ENCODE measurements at regions not wholly inside any gene's neighbourhood (a gene's known extent, or its start where the extent isn't known, plus 50 kb on each side); places are given as distances from the start of the nearest gene placed in this dataset.

- Histone ChIP-seq H3K4me3 (ENCODE audit: low read length in 2 of 2) (no peak overlapping the region), H3K36me3 (ENCODE audit: control insufficient read depth in 2 of 2, insufficient read depth in 2 of 2, low read length in 2 of 2) (no peaks in the 10 kb centered on the region), H3K27ac (ENCODE audit: low read length) (no peak overlapping the region), H3K9ac (ENCODE audit: low read length in 2 of 2) (no peak overlapping the region), H3K4me1 (ENCODE audit: control insufficient read depth, insufficient read depth, low read length) (no peaks in the 10 kb centered on the region), H3K9me3 (ENCODE audit: control insufficient read depth in 2 of 2, low read length in 2 of 2) (no peaks in the 10 kb centered on the region), H3K27me3 (ENCODE audit: control insufficient read depth in 1 of 2, insufficient read depth in 2 of 2, low read length in 2 of 2) (no peaks in the 10 kb centered on the region)
These were observed 66.8 kb upstream of the NT5E start for GRCh38 chr6:85383042-85383441.

DNA sequence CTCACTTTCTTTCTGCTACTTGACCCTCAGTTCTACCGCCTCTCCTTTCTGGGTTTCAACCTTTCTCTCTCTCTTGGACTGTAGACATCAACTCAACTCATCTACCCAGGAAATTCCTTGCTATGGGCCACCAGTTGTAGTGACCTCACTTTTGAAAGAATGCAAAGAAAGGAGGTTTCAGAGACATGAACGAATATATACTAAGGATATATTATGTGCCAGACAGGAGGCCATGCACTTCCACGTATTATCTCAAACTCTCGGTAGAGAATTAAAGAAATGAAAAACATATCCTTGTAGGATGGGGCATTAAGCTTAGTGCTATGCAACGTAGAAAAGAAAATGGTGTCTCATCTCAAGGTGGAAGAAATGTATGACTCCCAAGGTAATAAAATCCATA, 67.3 kb upstream of the NT5E start:
- no peak overlapping the region for H3K27ac ChIP-seq (ENCODE audit: low read length)
- no peaks in the 10 kb centered on the region for H3K27me3 ChIP-seq (ENCODE audit: control insufficient read depth in 1 of 2, insufficient read depth in 2 of 2, low read length in 2 of 2)
- H3K4me3 ChIP-seq (ENCODE audit: low read length in 2 of 2), result no peak overlapping the region
- H3K36me3 ChIP-seq (ENCODE audit: control insufficient read depth in 2 of 2, insufficient read depth in 2 of 2, low read length in 2 of 2), result no peaks in the 10 kb centered on the region
- H3K9me3 ChIP-seq (ENCODE audit: control insufficient read depth in 2 of 2, low read length in 2 of 2), result no peaks in the 10 kb centered on the region
- H3K4me1 ChIP-seq (ENCODE audit: control insufficient read depth, insufficient read depth, low read length), result no peaks in the 10 kb centered on the region
- no peak overlapping the region for H3K9ac ChIP-seq (ENCODE audit: low read length in 2 of 2)

DNA sequence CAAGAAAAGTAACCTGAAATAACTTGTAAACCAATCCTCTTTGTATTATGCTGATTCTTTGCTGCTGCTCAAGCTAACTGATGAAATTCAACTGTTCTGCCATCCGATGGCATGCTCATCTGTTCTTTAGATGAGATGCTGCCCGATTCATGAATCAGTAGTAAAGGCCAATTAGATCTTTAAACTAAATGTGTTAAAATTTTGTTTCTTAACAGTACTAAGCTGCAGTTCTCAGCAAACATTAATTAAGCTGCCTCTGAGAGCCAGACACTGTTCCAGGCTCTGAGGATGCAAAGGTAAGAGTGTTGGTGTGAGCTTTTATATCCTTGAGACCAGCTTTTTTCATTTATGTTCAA, 77.0 kb upstream of the NT5E start:
- no peak overlapping the region for H3K4me3 ChIP-seq (ENCODE audit: low read length in 2 of 2)
- no peak overlapping the region for H3K27ac ChIP-seq (ENCODE audit: low read length)
- no peak overlapping the region for H3K9ac ChIP-seq (ENCODE audit: low read length in 2 of 2)
- H3K27me3 ChIP-seq (ENCODE audit: control insufficient read depth in 1 of 2, insufficient read depth in 2 of 2, low read length in 2 of 2), result no peaks in the 10 kb centered on the region
- no peaks in the 10 kb centered on the region for H3K4me1 ChIP-seq (ENCODE audit: control insufficient read depth, insufficient read depth, low read length)
- H3K36me3 ChIP-seq (ENCODE audit: control insufficient read depth in 2 of 2, insufficient read depth in 2 of 2, low read length in 2 of 2), result no peaks in the 10 kb centered on the region
- H3K9me3 ChIP-seq (ENCODE audit: control insufficient read depth in 2 of 2, low read length in 2 of 2), result no peaks in the 10 kb centered on the region

GRCh38 chr6:85372188-85372914, 77.5 kb upstream of the NT5E start:
- no peaks in the 10 kb centered on the region for H3K36me3 ChIP-seq (ENCODE audit: control insufficient read depth in 2 of 2, insufficient read depth in 2 of 2, low read length in 2 of 2)
- H3K9ac ChIP-seq (ENCODE audit: low read length in 2 of 2), result no peak overlapping the region
- no peaks in the 10 kb centered on the region for H3K9me3 ChIP-seq (ENCODE audit: control insufficient read depth in 2 of 2, low read length in 2 of 2)
- no peaks in the 10 kb centered on the region for H3K4me1 ChIP-seq (ENCODE audit: control insufficient read depth, insufficient read depth, low read length)
- H3K4me3 ChIP-seq (ENCODE audit: low read length in 2 of 2), result no peak overlapping the region
- no peak overlapping the region for H3K27ac ChIP-seq (ENCODE audit: low read length)
- H3K27me3 ChIP-seq (ENCODE audit: control insufficient read depth in 1 of 2, insufficient read depth in 2 of 2, low read length in 2 of 2), result no peaks in the 10 kb centered on the region

DNA sequence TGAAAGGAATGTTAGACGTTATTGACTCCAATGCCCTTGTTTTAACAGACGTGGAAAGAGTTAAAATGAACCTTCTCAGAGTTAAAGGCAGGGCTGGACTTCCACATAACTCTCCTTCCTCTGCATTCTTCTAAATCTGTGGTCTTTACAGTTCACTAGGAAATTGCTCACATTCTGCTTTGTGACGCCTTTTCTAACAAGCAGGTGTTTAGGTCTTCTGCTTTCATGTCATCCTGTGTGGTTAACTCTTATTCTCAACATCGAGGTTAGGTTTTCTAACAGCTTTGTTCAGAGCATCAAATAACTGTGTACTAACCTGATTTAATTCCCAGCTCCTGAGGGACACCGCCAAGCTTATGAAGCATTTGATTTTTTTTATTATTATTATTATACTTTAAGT, 81.3 kb upstream of the NT5E start:
- no peak overlapping the region for H3K4me3 ChIP-seq (ENCODE audit: low read length in 2 of 2)
- no peaks in the 10 kb centered on the region for H3K4me1 ChIP-seq (ENCODE audit: control insufficient read depth, insufficient read depth, low read length)
- no peaks in the 10 kb centered on the region for H3K27me3 ChIP-seq (ENCODE audit: control insufficient read depth in 1 of 2, insufficient read depth in 2 of 2, low read length in 2 of 2)
- no peak overlapping the region for H3K9ac ChIP-seq (ENCODE audit: low read length in 2 of 2)
- H3K36me3 ChIP-seq (ENCODE audit: control insufficient read depth in 2 of 2, insufficient read depth in 2 of 2, low read length in 2 of 2), result no peaks in the 10 kb centered on the region
- H3K27ac ChIP-seq (ENCODE audit: low read length), result no peak overlapping the region
- H3K9me3 ChIP-seq (ENCODE audit: control insufficient read depth in 2 of 2, low read length in 2 of 2), result no peaks in the 10 kb centered on the region

DNA sequence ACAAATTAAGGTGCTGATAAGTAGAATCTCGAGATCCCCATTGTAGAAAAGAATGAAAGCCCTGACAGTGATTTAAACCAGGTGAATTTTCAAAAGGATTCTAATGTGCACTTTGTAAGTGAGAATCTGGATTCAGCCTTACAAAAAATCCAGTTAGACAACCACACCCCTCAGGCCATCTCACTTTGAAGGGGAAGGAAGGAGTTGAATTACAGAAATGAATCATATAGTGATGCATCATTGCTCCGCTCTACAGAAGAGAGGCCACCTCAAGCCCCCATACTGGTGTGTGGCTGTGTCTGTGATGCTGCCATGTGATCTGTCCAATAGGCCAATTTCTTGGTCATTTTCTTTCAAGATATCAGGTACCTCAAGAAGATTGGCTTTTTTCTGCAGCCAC, 85.5 kb upstream of the NT5E start:
- Histone ChIP-seq H3K9me3 (ENCODE audit: control insufficient read depth in 2 of 2, low read length in 2 of 2) (no peaks in the 10 kb centered on the region), H3K4me3 (ENCODE audit: low read length in 2 of 2) (no peak overlapping the region), H3K9ac (ENCODE audit: low read length in 2 of 2) (no peak overlapping the region), H3K27ac (ENCODE audit: low read length) (no peak overlapping the region), H3K4me1 (ENCODE audit: control insufficient read depth, insufficient read depth, low read length) (peaks cover 2% of the 10 kb centered on the region), H3K27me3 (ENCODE audit: control insufficient read depth in 1 of 2, insufficient read depth in 2 of 2, low read length in 2 of 2) (no peaks in the 10 kb centered on the region), H3K36me3 (ENCODE audit: control insufficient read depth in 2 of 2, insufficient read depth in 2 of 2, low read length in 2 of 2) (no peaks in the 10 kb centered on the region)

GRCh38 chr6:85363870-85364269, 86.0 kb upstream of the NT5E start:
- peaks cover 2% of the 10 kb centered on the region for H3K4me1 ChIP-seq (ENCODE audit: control insufficient read depth, insufficient read depth, low read length)
- H3K27me3 ChIP-seq (ENCODE audit: control insufficient read depth in 1 of 2, insufficient read depth in 2 of 2, low read length in 2 of 2), result no peaks in the 10 kb centered on the region
- H3K36me3 ChIP-seq (ENCODE audit: control insufficient read depth in 2 of 2, insufficient read depth in 2 of 2, low read length in 2 of 2), result no peaks in the 10 kb centered on the region
- H3K9me3 ChIP-seq (ENCODE audit: control insufficient read depth in 2 of 2, low read length in 2 of 2), result no peaks in the 10 kb centered on the region
- H3K9ac ChIP-seq (ENCODE audit: low read length in 2 of 2), result no peak overlapping the region
- no peak overlapping the region for H3K4me3 ChIP-seq (ENCODE audit: low read length in 2 of 2)
- no peak overlapping the region for H3K27ac ChIP-seq (ENCODE audit: low read length)

GRCh38 chr6:85362652-85363310, 87.1 kb upstream of the NT5E start:
- H3K27me3 ChIP-seq (ENCODE audit: control insufficient read depth in 1 of 2, insufficient read depth in 2 of 2, low read length in 2 of 2), result no peaks in the 10 kb centered on the region
- peaks cover 2% of the 10 kb centered on the region for H3K4me1 ChIP-seq (ENCODE audit: control insufficient read depth, insufficient read depth, low read length)
- H3K36me3 ChIP-seq (ENCODE audit: control insufficient read depth in 2 of 2, insufficient read depth in 2 of 2, low read length in 2 of 2), result no peaks in the 10 kb centered on the region
- no peak overlapping the region for H3K27ac ChIP-seq (ENCODE audit: low read length)
- no peak overlapping the region for H3K9ac ChIP-seq (ENCODE audit: low read length in 2 of 2)
- H3K9me3 ChIP-seq (ENCODE audit: control insufficient read depth in 2 of 2, low read length in 2 of 2), result no peaks in the 10 kb centered on the region
- H3K4me3 ChIP-seq (ENCODE audit: low read length in 2 of 2), result no peak overlapping the region

GRCh38 chr6:85361643-85362014, 88.3 kb upstream of the NT5E start:
- no peak overlapping the region for H3K4me3 ChIP-seq (ENCODE audit: low read length in 2 of 2)
- H3K27ac ChIP-seq (ENCODE audit: low read length), result no peak overlapping the region
- H3K27me3 ChIP-seq (ENCODE audit: control insufficient read depth in 1 of 2, insufficient read depth in 2 of 2, low read length in 2 of 2), result no peaks in the 10 kb centered on the region
- no peaks in the 10 kb centered on the region for H3K36me3 ChIP-seq (ENCODE audit: control insufficient read depth in 2 of 2, insufficient read depth in 2 of 2, low read length in 2 of 2)
- no peak overlapping the region for H3K9ac ChIP-seq (ENCODE audit: low read length in 2 of 2)
- peaks cover 2% of the 10 kb centered on the region for H3K4me1 ChIP-seq (ENCODE audit: control insufficient read depth, insufficient read depth, low read length)
- H3K9me3 ChIP-seq (ENCODE audit: control insufficient read depth in 2 of 2, low read length in 2 of 2), result no peaks in the 10 kb centered on the region

DNA sequence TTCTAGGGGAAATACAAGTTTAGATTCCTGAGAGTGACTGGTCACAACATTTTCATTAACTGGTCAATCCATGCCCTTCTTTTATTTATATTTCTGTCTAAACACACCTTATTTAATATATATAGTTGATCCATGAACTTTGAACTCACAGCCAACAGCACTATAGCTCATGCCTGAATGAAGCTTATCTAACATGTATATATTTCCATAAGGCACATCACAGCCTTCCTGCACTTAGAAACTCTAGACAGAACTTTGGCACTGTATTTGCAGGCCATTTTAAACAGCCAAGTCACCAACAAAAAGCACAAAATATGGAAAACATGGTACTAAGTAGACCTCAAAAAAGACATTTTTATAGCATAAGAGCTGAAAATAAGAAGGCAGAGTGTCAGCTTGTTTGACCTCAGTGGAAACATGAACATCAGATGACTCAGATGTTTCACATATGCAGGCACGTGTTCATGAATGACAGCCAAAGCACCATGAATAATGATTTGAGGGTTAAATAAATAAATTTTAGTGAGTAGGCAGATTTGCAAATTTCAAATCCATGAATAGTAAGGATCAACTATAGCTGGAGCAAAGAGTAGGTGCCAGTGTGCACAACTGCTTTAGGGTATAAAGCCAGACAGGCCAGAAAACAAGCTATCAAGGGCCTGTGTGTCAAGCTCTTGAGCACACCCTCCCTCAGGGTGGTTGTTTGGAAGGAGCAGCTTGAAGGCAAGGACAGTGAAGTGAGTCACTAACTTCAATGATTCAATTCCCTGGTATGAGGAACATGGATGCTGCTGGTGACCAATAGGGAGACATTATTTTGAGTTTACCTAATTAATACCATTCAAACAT, 88.9 kb upstream of the NT5E start:
- H3K36me3 ChIP-seq (ENCODE audit: control insufficient read depth in 2 of 2, insufficient read depth in 2 of 2, low read length in 2 of 2), result no peaks in the 10 kb centered on the region
- H3K4me1 ChIP-seq (ENCODE audit: control insufficient read depth, insufficient read depth, low read length), result peaks cover 2% of the 10 kb centered on the region
- H3K4me3 ChIP-seq (ENCODE audit: low read length in 2 of 2), result no peak overlapping the region
- H3K27me3 ChIP-seq (ENCODE audit: control insufficient read depth in 1 of 2, insufficient read depth in 2 of 2, low read length in 2 of 2), result no peaks in the 10 kb centered on the region
- no peak overlapping the region for H3K9ac ChIP-seq (ENCODE audit: low read length in 2 of 2)
- no peak overlapping the region for H3K27ac ChIP-seq (ENCODE audit: low read length)
- no peaks in the 10 kb centered on the region for H3K9me3 ChIP-seq (ENCODE audit: control insufficient read depth in 2 of 2, low read length in 2 of 2)

- H3K36me3 ChIP-seq (ENCODE audit: control insufficient read depth in 2 of 2, insufficient read depth in 2 of 2, low read length in 2 of 2), result no peaks in the 10 kb centered on the region
- no peaks in the 10 kb centered on the region for H3K9me3 ChIP-seq (ENCODE audit: control insufficient read depth in 2 of 2, low read length in 2 of 2)
- no peak overlapping the region for H3K9ac ChIP-seq (ENCODE audit: low read length in 2 of 2)
- peaks cover 2% of the 10 kb centered on the region for H3K4me1 ChIP-seq (ENCODE audit: control insufficient read depth, insufficient read depth, low read length)
- no peaks in the 10 kb centered on the region for H3K27me3 ChIP-seq (ENCODE audit: control insufficient read depth in 1 of 2, insufficient read depth in 2 of 2, low read length in 2 of 2)
- no peak overlapping the region for H3K27ac ChIP-seq (ENCODE audit: low read length)
- no peak overlapping the region for H3K4me3 ChIP-seq (ENCODE audit: low read length in 2 of 2)
These were observed 92.2 kb upstream of the NT5E start for GRCh38 chr6:85357651-85358050.

Measured in stomach smooth muscle (tissue), 2 donors.